Fibroblast of the aortic adventitia (primary cell): ENCODE measurements at regions not wholly inside any gene's neighbourhood (a gene's known extent, or its start where the extent isn't known, plus 50 kb on each side); places are given as distances from the start of the nearest gene placed in this dataset.

Source experiments
- DNase-seq: peaks from one replicate; pipeline ENCODE4 v3.0.0-alpha.2; 2010; ENCODE audit warnings: low read depth
- H3K4me3 ChIP-seq: 2 replicates; pipeline ENCODE4 v1.5.1; 2011; ENCODE audit warnings: low read depth, mild to moderate bottlenecking, control low read depth, low read length, moderate library complexity
- TF ChIP-seq, protein P1 (sequence below): IDR thresholded peaks from 2 replicates; pipeline ENCODE4 v1.5.1; 2011; ENCODE audit warnings: mild to moderate bottlenecking, low read length, control low read depth, inconsistent platforms; ENCODE audit not compliant: insufficient read depth

DNA sequence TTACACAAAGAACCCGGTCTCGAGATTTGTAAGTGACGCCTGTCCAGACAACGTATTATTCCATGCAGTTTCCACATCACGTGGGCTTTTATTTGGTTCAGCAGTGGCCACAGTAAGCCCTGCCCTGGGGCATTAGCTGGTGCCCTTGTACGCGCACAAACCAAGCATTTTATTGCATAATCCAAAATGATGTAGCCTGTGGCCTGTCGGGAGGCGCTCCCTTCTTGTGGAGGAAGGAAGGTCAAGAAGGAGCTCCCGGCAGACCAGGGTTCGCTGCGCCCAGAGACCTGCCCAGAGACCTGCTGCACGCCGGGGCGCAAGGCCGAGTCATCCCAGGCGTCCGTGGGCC, 179.6 kb upstream of the ALKAL2 start:
- TF ChIP-seq, protein P1, sequence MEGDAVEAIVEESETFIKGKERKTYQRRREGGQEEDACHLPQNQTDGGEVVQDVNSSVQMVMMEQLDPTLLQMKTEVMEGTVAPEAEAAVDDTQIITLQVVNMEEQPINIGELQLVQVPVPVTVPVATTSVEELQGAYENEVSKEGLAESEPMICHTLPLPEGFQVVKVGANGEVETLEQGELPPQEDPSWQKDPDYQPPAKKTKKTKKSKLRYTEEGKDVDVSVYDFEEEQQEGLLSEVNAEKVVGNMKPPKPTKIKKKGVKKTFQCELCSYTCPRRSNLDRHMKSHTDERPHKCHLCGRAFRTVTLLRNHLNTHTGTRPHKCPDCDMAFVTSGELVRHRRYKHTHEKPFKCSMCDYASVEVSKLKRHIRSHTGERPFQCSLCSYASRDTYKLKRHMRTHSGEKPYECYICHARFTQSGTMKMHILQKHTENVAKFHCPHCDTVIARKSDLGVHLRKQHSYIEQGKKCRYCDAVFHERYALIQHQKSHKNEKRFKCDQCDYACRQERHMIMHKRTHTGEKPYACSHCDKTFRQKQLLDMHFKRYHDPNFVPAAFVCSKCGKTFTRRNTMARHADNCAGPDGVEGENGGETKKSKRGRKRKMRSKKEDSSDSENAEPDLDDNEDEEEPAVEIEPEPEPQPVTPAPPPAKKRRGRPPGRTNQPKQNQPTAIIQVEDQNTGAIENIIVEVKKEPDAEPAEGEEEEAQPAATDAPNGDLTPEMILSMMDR: no peak
- DNase-seq: no peak

DNA sequence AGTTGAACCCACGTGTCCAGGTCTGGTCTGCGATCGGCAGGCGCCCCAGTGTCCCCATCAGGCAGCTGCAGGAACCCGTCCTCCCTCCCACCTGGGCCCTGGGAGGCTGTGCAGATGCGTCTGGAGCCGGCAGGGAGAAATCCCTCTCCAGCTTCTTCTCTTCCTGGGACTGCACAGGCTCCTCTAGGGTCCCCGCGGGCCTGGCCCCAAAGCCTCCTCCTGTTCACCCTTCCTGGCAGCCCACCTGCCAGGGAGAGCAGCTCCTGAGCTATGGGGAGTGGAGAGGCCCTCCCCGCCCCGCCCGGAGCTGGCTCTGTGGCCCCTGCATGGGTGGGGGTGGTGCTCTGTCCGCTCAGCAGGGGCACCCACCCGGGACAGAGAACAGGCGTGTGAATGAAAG, 179.2 kb upstream of the ALKAL2 start:
- DNase-seq: no peak
- TF ChIP-seq, protein P1: no peak
- H3K4me3 ChIP-seq: no peak overlapping the region

More for the DNA sequence above, 179.6 kb upstream of the ALKAL2 start:
- no peak overlapping the region for H3K4me3 ChIP-seq

DNA sequence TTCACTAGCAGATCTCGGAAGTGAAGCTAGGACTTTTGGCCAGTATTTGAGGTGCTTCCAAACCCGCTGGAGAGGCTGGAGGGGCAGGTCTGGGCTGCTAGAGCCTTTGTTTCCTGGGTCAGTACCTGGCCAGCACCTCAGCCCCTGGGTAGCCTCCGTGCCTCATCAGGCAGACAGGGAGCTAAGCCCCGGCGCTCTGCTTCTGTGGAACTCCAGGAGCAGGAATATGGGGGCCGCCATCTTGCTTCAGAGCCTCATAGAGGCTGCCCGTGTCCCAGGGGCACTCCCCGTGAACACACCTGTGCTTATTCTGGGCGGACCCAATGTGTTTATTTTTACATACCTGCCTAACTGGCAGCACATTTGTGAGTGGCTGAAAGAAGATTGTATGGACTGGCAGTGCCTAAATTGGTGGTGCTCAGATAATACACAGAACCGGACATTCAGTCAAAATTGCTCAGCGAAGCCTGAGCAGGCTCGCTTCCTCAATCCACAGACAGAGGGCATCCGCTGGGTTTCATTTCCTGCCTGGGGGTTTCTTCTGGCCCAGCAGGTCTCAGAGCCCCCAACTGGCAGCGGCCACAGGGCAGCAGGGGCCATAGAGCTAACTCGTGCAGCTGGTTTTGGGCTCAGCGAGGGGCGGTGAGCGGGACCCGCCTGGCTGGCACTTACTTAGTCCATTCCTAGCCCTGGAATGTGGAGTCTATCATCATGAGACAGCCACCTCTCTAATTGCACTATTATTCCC, 176.8 kb upstream of the ALKAL2 start:
- H3K4me3 ChIP-seq: no peak overlapping the region
- no peak for DNase-seq
- TF ChIP-seq, protein P1: no peak

DNA sequence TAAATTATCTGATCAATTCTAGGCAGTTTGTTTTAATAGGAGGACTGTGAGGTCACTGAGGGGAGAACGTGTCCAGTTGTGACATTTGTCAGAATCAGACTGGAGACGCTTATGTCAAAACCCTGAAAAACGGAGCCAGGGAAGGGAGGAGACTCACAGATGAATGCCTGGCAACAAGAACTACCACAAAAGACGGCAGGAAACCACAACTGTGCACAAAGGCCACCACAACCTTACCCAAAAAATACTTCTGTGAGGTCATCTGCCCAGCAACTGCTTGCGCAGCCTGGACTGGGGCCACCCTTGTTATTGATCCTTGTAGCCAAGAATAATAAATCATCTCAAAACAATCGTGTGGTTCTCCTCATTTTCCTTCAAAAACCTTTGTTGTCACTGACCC, 173.0 kb upstream of the ALKAL2 start:
- DNase-seq: no peak
- TF ChIP-seq, protein P1: no peak
- no peak overlapping the region for H3K4me3 ChIP-seq

DNA sequence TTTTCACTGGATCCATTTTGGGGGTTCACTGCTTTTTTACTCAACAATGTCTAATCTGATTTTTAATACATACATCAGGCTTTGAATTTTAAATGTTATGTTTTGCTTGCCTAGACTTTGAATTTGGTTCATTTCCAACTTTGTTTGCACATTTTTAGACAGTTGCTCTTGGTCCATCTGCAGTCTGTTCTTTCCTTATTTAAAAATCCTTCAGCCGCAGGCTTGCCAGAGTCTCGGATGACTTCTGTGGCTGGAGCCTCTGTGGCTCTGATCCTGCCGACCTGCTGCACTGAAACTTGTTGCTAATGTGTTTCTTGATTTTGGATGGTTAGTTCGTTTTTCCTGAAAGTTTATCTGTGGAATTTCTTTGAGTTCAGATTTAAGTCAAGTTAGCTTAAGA, 172.0 kb upstream of the ALKAL2 start:
- DNase-seq: no peak
- TF ChIP-seq, protein P1: no peak
- H3K4me3 ChIP-seq: no peak overlapping the region

DNA sequence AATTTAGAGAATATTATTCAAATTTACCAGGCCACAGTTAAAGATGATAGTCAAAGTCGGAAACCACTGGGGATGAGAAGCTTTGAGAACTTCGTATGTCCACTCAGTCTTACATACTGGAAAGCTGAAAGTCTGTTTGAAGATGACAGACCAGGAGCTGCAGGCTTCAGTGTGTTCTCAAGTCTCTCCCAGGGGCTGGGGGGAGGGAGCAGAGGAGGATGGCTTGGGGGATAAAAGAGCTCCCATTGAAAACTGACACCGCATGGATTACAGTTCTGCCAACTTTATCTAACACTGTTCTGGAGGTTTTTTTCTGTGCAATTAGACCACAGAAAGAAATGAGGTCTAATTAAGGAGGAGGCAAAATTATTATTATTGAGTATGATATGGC, 170.5 kb upstream of the ALKAL2 start:
- TF ChIP-seq, protein P1: no peak
- no peak overlapping the region for H3K4me3 ChIP-seq
- DNase-seq: no peak
